Left lung (tissue), 4 donors: ENCODE measurements at regions not wholly inside any gene's neighbourhood (a gene's known extent, or its start where the extent isn't known, plus 50 kb on each side); places are given as distances from the start of the nearest gene placed in this dataset.

ENCODE experiments used
- ATAC-seq: fragments of 200-7000 bp; cut with Tn5 transposase; one replicate; pipeline ENCODE4 v1.9.1; 2020; ENCODE audit warnings: moderate library complexity
- DNase-seq, 4 donors: peaks; one replicate each; pipeline ENCODE4 v3.0.0-alpha.2; 2013 to 2020
- H3K27ac ChIP-seq, 2 donors: fragments of 200-600 bp; sonication (generic) in 1 of 2; one replicate each; pipeline versions ENCODE4 v1.5.0 to v1.8.0; 2020 to 2021
- H3K27me3 ChIP-seq, 2 donors: fragments of 200-600 bp; sonication (generic) in 1 of 2; one replicate each; pipeline versions ENCODE4 v1.5.0 to v1.8.0; 2020 to 2021
- H3K36me3 ChIP-seq, 2 donors: fragments of 200-600 bp; sonication (generic) in 1 of 2; one replicate each; pipeline versions ENCODE4 v1.5.0 to v1.8.0; 2020 to 2021
- H3K4me1 ChIP-seq, 2 donors: fragments of 200-600 bp; one replicate each; pipeline ENCODE4 v1.8.0; 2021
- H3K4me3 ChIP-seq, 2 donors: fragments of 200-600 bp; sonication (generic) in 1 of 2; one replicate each; pipeline versions ENCODE4 v1.5.0 to v1.8.0; 2020 to 2021; ENCODE audit warnings: mild to moderate bottlenecking in 1 of 2
- H3K9me3 ChIP-seq, 2 donors: fragments of 200-600 bp; sonication (generic) in 1 of 2; one replicate each; pipeline versions ENCODE4 v1.5.0 to v1.8.0; 2020 to 2021
- CTCF ChIP-seq, 2 donors: fragments of 200-600 bp; sonication (generic) in 1 of 2; IDR thresholded peaks; one replicate each; pipeline versions ENCODE4 v1.5.0 to v1.8.0; 2021; ENCODE audit warnings: antibody characterized with exemption in 2 of 2
- intact Hi-C, 2 donors: fragments of 100-400 bp; cut with DNase I; formaldehyde crosslinking; loops; one replicate each; pipeline versions ENCODE4 v1.11.2 to v1.14.2; 2022
- donor health status: DM: no; HTN: yes; CAD: no.
- donor health status: DM: no; HTN: no; CAD: no.

DNA sequence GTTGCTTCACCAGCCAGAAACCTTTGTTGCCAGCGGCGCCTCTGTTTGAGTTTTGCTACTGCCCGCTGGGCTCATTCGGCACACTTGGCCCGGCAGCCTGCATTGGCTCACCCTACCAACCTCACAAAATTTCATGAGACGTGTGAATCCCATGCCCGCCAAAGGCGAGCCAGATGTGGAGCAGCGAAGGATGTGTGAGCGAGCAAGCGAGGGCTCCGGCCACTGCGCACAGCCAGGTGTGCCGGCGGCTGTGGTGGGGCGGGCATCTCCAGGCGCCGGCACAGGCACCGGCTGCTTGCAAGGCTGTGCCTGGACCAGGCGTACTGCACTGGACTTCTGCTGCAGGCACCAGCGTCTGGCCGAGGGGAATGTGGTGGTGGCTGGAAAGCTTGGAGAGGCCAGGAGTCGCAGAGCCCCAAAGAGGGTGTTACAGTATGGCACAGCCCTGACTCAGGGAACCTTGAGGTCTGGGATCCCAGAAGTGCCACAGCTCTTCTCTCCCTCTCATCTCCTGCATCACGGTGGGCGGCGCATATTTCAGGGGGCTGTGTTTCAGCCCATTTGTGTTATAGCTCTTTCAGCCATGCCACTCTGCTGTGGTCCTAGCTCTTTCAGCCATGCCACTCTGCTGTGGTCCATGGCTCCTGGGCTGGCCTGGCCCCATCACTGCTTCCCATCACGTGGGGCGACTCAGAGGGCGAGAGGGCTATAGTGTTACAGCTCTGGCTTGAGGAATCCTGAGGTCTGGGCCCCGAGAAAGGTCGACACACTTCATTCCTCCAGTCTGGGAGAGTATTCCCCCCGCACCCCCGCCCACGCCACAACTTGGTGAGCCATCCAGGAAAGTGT, 592.0 kb upstream of the SLITRK5 start:
- Histone ChIP-seq H3K4me3 (no peak overlapping the region), H3K9me3 (peaks cover 0 to 12% of the 10 kb centered on the region in 2 donors), H3K27ac (no peak overlapping the region), H3K4me1 (no peaks in the 10 kb centered on the region), H3K36me3 (no peaks in the 10 kb centered on the region), H3K27me3 (no peaks in the 10 kb centered on the region)
- intact Hi-C loops: no loop called here
- ATAC-seq (no peak), DNase-seq (peak in 1 of 4 donors; percentile 54)
- TF ChIP-seq CTCF (IDR thresholded peaks at IDR 0.05): no peak

DNA sequence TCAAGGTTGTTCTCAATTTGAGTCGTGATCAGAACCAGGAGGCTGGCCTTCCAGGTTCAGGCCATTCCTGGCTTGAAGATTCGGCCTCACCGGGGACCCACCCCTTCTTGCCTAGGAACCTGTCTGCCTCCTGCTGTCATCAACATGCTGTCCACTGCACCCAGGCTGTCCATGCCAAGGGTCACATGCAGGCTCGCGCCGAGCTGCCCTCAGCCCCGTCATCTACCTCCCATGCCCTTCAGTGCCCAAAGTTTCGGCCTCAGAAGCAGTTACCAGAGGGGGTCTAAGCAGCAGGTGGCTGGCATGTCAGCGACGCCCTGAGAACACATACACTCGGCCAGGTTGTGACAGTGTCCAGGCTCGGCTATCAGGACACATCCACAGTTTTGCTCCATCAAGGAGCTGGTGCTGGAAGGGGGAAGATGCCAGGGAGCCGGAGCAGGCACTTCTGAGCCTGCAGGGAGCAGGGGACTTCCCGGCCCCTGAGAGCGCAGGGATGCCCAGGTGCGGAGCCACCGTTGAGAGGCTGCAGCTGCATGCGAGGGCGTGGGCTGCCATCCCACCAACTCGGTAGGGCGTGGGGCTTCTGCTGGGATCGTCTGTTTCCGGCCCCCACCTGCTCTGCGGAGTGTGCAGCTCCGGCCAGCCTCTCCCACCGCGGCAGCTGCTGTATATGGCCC, 590.9 kb upstream of the SLITRK5 start:
- TF ChIP-seq CTCF (IDR thresholded peaks at IDR 0.05): no peak
- H3K9me3 ChIP-seq: peaks cover 0 to 12% of the 10 kb centered on the region in 2 donors
- H3K4me1 ChIP-seq: no peaks in the 10 kb centered on the region
- intact Hi-C loops: no loop called here
- ATAC-seq (no peak), DNase-seq (peak in 1 of 4 donors; percentile 68)
- no peak overlapping the region for H3K27ac ChIP-seq
- H3K27me3 ChIP-seq: no peaks in the 10 kb centered on the region
- no peak overlapping the region for H3K4me3 ChIP-seq
- H3K36me3 ChIP-seq: no peaks in the 10 kb centered on the region

DNA sequence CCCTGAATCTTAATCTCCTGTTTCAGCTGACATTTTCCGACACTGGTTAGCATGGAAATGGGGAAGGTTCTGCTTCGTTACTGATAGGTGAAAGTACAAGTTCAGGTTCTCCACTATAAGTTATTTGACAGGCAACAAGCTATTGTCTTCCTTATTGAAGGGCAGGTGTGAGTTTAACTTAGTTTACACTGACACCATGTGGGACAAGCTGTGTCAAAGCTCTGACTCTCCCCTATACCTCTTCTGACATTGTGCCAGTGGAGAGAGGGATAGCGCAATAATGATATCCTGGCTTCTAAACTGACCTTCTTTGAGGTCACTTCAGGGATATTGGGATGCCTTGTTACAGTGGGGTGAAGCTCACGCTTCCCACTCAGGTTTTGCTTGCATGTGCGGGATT, 587.0 kb upstream of the SLITRK5 start:
- DNase-seq: no peak
- Histone ChIP-seq H3K27me3 (no peaks in the 10 kb centered on the region), H3K27ac (no peak overlapping the region), H3K4me1 (no peaks in the 10 kb centered on the region), H3K4me3 (no peak overlapping the region), H3K36me3 (no peaks in the 10 kb centered on the region), H3K9me3 (peaks cover 0 to 9% of the 10 kb centered on the region in 2 donors)
- intact Hi-C loops: no loop called here
- no peak for TF ChIP-seq CTCF (IDR thresholded peaks at IDR 0.05)
- no peak for ATAC-seq

GRCh38 chr13:87087741-87088140, 583.4 kb upstream of the SLITRK5 start:
- no peak overlapping the region for H3K4me3 ChIP-seq
- H3K27ac ChIP-seq: no peak overlapping the region
- intact Hi-C loops: no loop called here
- no peaks in the 10 kb centered on the region for H3K27me3 ChIP-seq
- no peaks in the 10 kb centered on the region for H3K36me3 ChIP-seq
- ATAC-seq (no peak), DNase-seq (no peak)
- no peak for TF ChIP-seq CTCF (IDR thresholded peaks at IDR 0.05)
- H3K9me3 ChIP-seq: no peaks in the 10 kb centered on the region
- no peaks in the 10 kb centered on the region for H3K4me1 ChIP-seq

- Histone ChIP-seq H3K36me3 (no peaks in the 10 kb centered on the region), H3K4me1 (no peaks in the 10 kb centered on the region), H3K4me3 (no peak overlapping the region), H3K9me3 (no peaks in the 10 kb centered on the region), H3K27me3 (no peaks in the 10 kb centered on the region), H3K27ac (no peak overlapping the region)
- no peak for DNase-seq
- TF ChIP-seq CTCF (IDR thresholded peaks at IDR 0.05): no peak
- ATAC-seq: no peak
- intact Hi-C loops: no loop called here
Observed at GRCh38 chr13:87089391-87089790, 581.8 kb upstream of the SLITRK5 start.
